ENCODE measurements at regions not wholly inside any gene's neighbourhood (a gene's known extent, or its start where the extent isn't known, plus 50 kb on each side); places are given as distances from the start of the nearest gene placed in this dataset.

GRCh38 chr17:5873781-5874180, 196.4 kb upstream of the WSCD1 start:
- no peak for TF ChIP-seq CTCF (conservative IDR thresholded peaks at IDR 0.05)
- no peaks in the 10 kb centered on the region for H3K4me1 ChIP-seq (ENCODE audit: insufficient read depth, low read length)
- no peaks in the 10 kb centered on the region for H3K27me3 ChIP-seq (ENCODE audit: insufficient read depth, low read length)
- H3T11ph ChIP-seq (ENCODE audit: low read length), result no peak overlapping the region
- H2BK12ac ChIP-seq (ENCODE audit: insufficient read length, low read depth, low read length), result no peak overlapping the region
- no peak overlapping the region for H3K9ac ChIP-seq (ENCODE audit: extremely low read depth, insufficient read length, low read length)
- no peak overlapping the region for H3K27ac Mint-ChIP-seq
- H4K91ac ChIP-seq (ENCODE audit: insufficient read length, low read depth, low read length), result no peak overlapping the region
- no peak overlapping the region for H4K8ac ChIP-seq (replicated peaks; ENCODE audit: insufficient read length, low read depth, low read length)
- H3K23ac ChIP-seq (ENCODE audit: insufficient read length, low read depth, low read length), result no peak overlapping the region
- H2BK120ac ChIP-seq (ENCODE audit: low read depth, low read length, poor library complexity, severe bottlenecking), result no peak overlapping the region
- H3K79me1 ChIP-seq (ENCODE audit: insufficient read depth, low read depth, low read length, poor library complexity, severe bottlenecking), result no peaks in the 10 kb centered on the region
- no peak overlapping the region for H3K4me2 ChIP-seq (ENCODE audit: insufficient read depth, insufficient read length, low read length)
- peaks cover 0 to 1% (median 0%) of the 10 kb centered on the region in 3 experiments; a peak in 1 of 7 replicates for H3K36me3 Mint-ChIP-seq (ENCODE audit: insufficient read depth in 1 of 3, low read depth in 3 of 3)
- H3K4ac ChIP-seq (ENCODE audit: low read depth, low read length), result no peak overlapping the region
- H2AFZ ChIP-seq (ENCODE audit: low read length), result no peak overlapping the region
- H3K79me2 ChIP-seq (ENCODE audit: insufficient read depth, low read length), result no peaks in the 10 kb centered on the region
- no peak overlapping the region for H2BK15ac ChIP-seq (ENCODE audit: low read depth, low read length)
- no peaks in the 10 kb centered on the region for H3K9me3 ChIP-seq (ENCODE audit: control insufficient read depth, low read depth, low read length)
- no peak overlapping the region for H2BK20ac ChIP-seq (ENCODE audit: low read depth, low read length, poor library complexity, severe bottlenecking)
- H3K4me1 Mint-ChIP-seq, result no peaks in the 10 kb centered on the region
- no peak overlapping the region for H3K27ac ChIP-seq (ENCODE audit: insufficient read length, low read depth, low read length)
- H3K18ac ChIP-seq (ENCODE audit: insufficient read length, low read depth, low read length), result no peak overlapping the region
- no peak overlapping the region for H4K5ac ChIP-seq (ENCODE audit: insufficient read length, low read depth, low read length)
- H3K27me3 Mint-ChIP-seq (ENCODE audit: low read depth), result peaks cover 4% of the 10 kb centered on the region
- H3K4me3 Mint-ChIP-seq, result no peak overlapping the region
- no peaks in the 10 kb centered on the region for H4K20me1 ChIP-seq (ENCODE audit: control insufficient read depth, insufficient read depth, insufficient read length)
- no peak overlapping the region for H2AK5ac ChIP-seq (ENCODE audit: insufficient read length, low read length)
- no peak overlapping the region for H3K14ac ChIP-seq (ENCODE audit: insufficient read depth, low read length)
- no peaks in the 10 kb centered on the region for H3K9me3 Mint-ChIP-seq
- no peaks in the 10 kb centered on the region for H3K23me2 ChIP-seq (ENCODE audit: insufficient read length, low read depth, low read length, poor library complexity, severe bottlenecking)
- H3K56ac ChIP-seq (ENCODE audit: insufficient read length, low read depth, low read length), result no peak overlapping the region
- whole genome bisulfite sequencing (ENCODE audit: extremely low coverage, insufficient read length, low lambda C conversion rate), result no CpG with 5 or more reads among the region's 4 CpGs
- no peak overlapping the region for H2BK5ac ChIP-seq (ENCODE audit: insufficient read length, low read length)
- DNase-seq, result peak; percentile 21
